A673 (cell line): ENCODE measurements at regions not wholly inside any gene's neighbourhood (a gene's known extent, or its start where the extent isn't known, plus 50 kb on each side); places are given as distances from the start of the nearest gene placed in this dataset.

Source experiments
- BruUV-seq: library from RNA; stranded (reverse); fragments of 400-500 nt; replicated peaks from 2 replicates; lab custom pipeline; 2021; lab: Mats Ljungman, UMichigan
- CTCF ChIA-PET: fragments of 300-600 bp; sonication (Branson Sonifier 250); formaldehyde crosslinking; loops from one replicate; lab custom pipeline; 2022; ENCODE audit warnings: antibody characterized with exemption; lab: Charles Lee
- POLR2A ChIA-PET: fragments of 300-600 bp; sonication (Branson Sonifier 250); formaldehyde crosslinking; loops from one replicate; lab custom pipeline; 2022; ENCODE audit warnings: antibody characterized with exemption; ENCODE audit not compliant: low non-redundant PET; lab: Charles Lee
- DNase-seq: peaks from one replicate; pipeline ENCODE4 v3.0.0-alpha.2; 2015; ENCODE audit warnings: low spot score
- H3K27ac ChIP-seq: fragments of 200-600 bp; sonication (generic); 2 replicates; pipeline ENCODE4 v1.5.1; 2016; ENCODE audit warnings: mixed run types, low read depth, mild to moderate bottlenecking, mixed read lengths, antibody characterized with exemption, low read length; ENCODE audit not compliant: poor library complexity, severe bottlenecking
- H3K27me3 ChIP-seq: fragments of 200-600 bp; sonication (generic); replicated peaks from 2 replicates; pipeline ENCODE4 v1.6.1; 2017; ENCODE audit warnings: mixed run types, low read depth, mild to moderate bottlenecking, mixed read lengths, antibody characterized with exemption, low read length; ENCODE audit not compliant: insufficient read depth, poor library complexity
- H3K36me3 ChIP-seq: fragments of 200-600 bp; sonication (generic); 2 replicates; pipeline ENCODE4 v1.6.1; 2016; ENCODE audit warnings: mixed run types, mild to moderate bottlenecking, mixed read lengths, antibody characterized with exemption, low read length; ENCODE audit not compliant: insufficient read depth, poor library complexity, severe bottlenecking
- H3K4me1 ChIP-seq: fragments of 200-600 bp; sonication (generic); 2 replicates; pipeline ENCODE4 v1.6.1; 2017; ENCODE audit warnings: mixed run types, mild to moderate bottlenecking, mixed read lengths, antibody characterized with exemption, low read length; ENCODE audit not compliant: insufficient read depth, poor library complexity, severe bottlenecking
- H3K4me3 ChIP-seq: fragments of 200-600 bp; sonication (generic); 2 replicates; pipeline ENCODE4 v1.5.1; 2016; ENCODE audit warnings: low read depth, mixed run types, mild to moderate bottlenecking, mixed read lengths, low read length; ENCODE audit not compliant: poor library complexity, severe bottlenecking
- H3K9me3 ChIP-seq: fragments of 200-600 bp; sonication (generic); 2 replicates; pipeline ENCODE4 v1.6.1; 2016; ENCODE audit warnings: mixed run types, low read depth, mild to moderate bottlenecking, mixed read lengths, antibody characterized with exemption, low read length; ENCODE audit not compliant: poor library complexity, severe bottlenecking
- CTCF ChIP-seq: fragments of 300-800, 200-600 bp; sonication (generic); conservative IDR thresholded peaks from 2 replicates; pipeline ENCODE4 v1.5.1; 2017; ENCODE audit warnings: low read depth, mild to moderate bottlenecking, antibody characterized with exemption, low read length, moderate library complexity, mixed read lengths
- EZH2 ChIP-seq: fragments of 200-600 bp; sonication (generic); IDR thresholded peaks from 2 replicates; pipeline ENCODE4 v1.6.1; 2017; ENCODE audit warnings: borderline replicate concordance, low read depth, mild to moderate bottlenecking, mixed read lengths, antibody characterized with exemption, low read length; ENCODE audit not compliant: poor library complexity, severe bottlenecking
- intact Hi-C: fragments of 100-400 bp; cut with micrococcal nuclease; formaldehyde crosslinking; loops from one replicate; pipeline ENCODE4 v1.10.0; 2022; ENCODE audit not compliant: unreplicated experiment

GRCh38 chr6:85314586-85314985 lies 135.3 kb upstream of the NT5E start:
- Histone ChIP-seq H3K36me3 (no peaks in the 10 kb centered on the region), H3K27me3 (peaks cover 2% of the 10 kb centered on the region), H3K4me3 (no peak overlapping the region), H3K4me1 (no peaks in the 10 kb centered on the region), H3K27ac (no peak overlapping the region), H3K9me3 (no peaks in the 10 kb centered on the region)
- CTCF ChIA-PET: interaction anchor here (0.8 kb wide), 1 partner anchor 9 kb away, joined by 3 read pairs; no protein-coding TSS in a partner anchor
- TF ChIP-seq CTCF (no peak), EZH2 (no peak)
- no TSS peak for BruUV-seq
- DNase-seq: no peak
- intact Hi-C loops: loop anchor here (10.0 kb wide), 1 partner anchor 1700 kb away; no protein-coding TSS in a partner anchor
- POLR2A ChIA-PET: no interaction called here

GRCh38 chr6:85300581-85300980 lies 149.3 kb upstream of the NT5E start:
- Histone ChIP-seq H3K4me1 (no peaks in the 10 kb centered on the region), H3K27me3 (no peaks in the 10 kb centered on the region), H3K36me3 (no peaks in the 10 kb centered on the region), H3K9me3 (no peaks in the 10 kb centered on the region), H3K27ac (no peak overlapping the region), H3K4me3 (no peak overlapping the region)
- POLR2A ChIA-PET: no interaction called here
- TF ChIP-seq EZH2 (no peak), CTCF (no peak)
- intact Hi-C loops: no loop called here
- BruUV-seq: no TSS peak
- CTCF ChIA-PET: no interaction called here
- DNase-seq: no peak

- BruUV-seq: no TSS peak
- Histone ChIP-seq H3K27me3 (no peaks in the 10 kb centered on the region), H3K4me1 (no peaks in the 10 kb centered on the region), H3K9me3 (no peaks in the 10 kb centered on the region), H3K4me3 (no peak overlapping the region), H3K27ac (no peak overlapping the region), H3K36me3 (no peaks in the 10 kb centered on the region)
- intact Hi-C loops: no loop called here
- ChIA-PET POLR2A (no interaction called here), CTCF (no interaction called here)
- no peak for DNase-seq
- TF ChIP-seq CTCF (no peak), EZH2 (no peak)
Measured at GRCh38 chr6:85298553-85298952, 151.3 kb upstream of the NT5E start.
